Activated T-cell treated with anti-CD3 and anti-CD28 coated beads, Interleukin-2, amount 50 U/mL, for 24 hours (primary cell): ENCODE measurements at regions not wholly inside any gene's neighbourhood (a gene's known extent, or its start where the extent isn't known, plus 50 kb on each side); places are given as distances from the start of the nearest gene placed in this dataset.

ENCODE experiments used
- DNase-seq: peaks from one replicate; pipeline ENCODE4 v3.0.0-alpha.2; 2020
- H3K27ac Mint-ChIP-seq: 2 replicates; pipeline ENCODE4 v1.8.0; 2020; ENCODE audit warnings: mild to moderate bottlenecking, mixed read lengths
- H3K27me3 Mint-ChIP-seq: 2 replicates; pipeline ENCODE4 v1.8.0; 2020; ENCODE audit warnings: mixed read lengths
- H3K36me3 Mint-ChIP-seq: 2 replicates; pipeline ENCODE4 v1.8.0; 2020; ENCODE audit warnings: low read depth, mixed read lengths
- H3K4me1 Mint-ChIP-seq: 2 replicates; pipeline ENCODE4 v1.8.0; 2020; ENCODE audit warnings: low read depth, mixed read lengths
- H3K4me3 Mint-ChIP-seq: 2 replicates; pipeline ENCODE4 v1.8.0; 2020; ENCODE audit warnings: mild to moderate bottlenecking, moderate library complexity, mixed read lengths
- H3K9me3 Mint-ChIP-seq: 2 replicates; pipeline ENCODE4 v1.8.0; 2020; ENCODE audit warnings: mixed read lengths

GRCh38 chr15:72919936-72920465, 132.3 kb upstream of the NEO1 start:
- no peaks in the 10 kb centered on the region for H3K36me3 Mint-ChIP-seq
- no peaks in the 10 kb centered on the region for H3K9me3 Mint-ChIP-seq
- no peak overlapping the region for H3K27ac Mint-ChIP-seq

GRCh38 chr15:72916897-72917296, 133.3 kb upstream of the ADPGK start:
- H3K36me3 Mint-ChIP-seq = no peaks in the 10 kb centered on the region
- peaks cover 2% of the 10 kb centered on the region for H3K27me3 Mint-ChIP-seq
- H3K4me3 Mint-ChIP-seq = no peak overlapping the region
- H3K27ac Mint-ChIP-seq = no peak overlapping the region
- no peaks in the 10 kb centered on the region for H3K4me1 Mint-ChIP-seq
- H3K9me3 Mint-ChIP-seq = no peaks in the 10 kb centered on the region
- DNase-seq = no peak

More at GRCh38 chr15:72919936-72920465, 132.3 kb upstream of the NEO1 start:
- Mint-ChIP-seq H3K27me3 (peaks cover 5% of the 10 kb centered on the region), H3K4me3 (no peak overlapping the region), H3K4me1 (no peaks in the 10 kb centered on the region)
- DNase-seq = no peak

DNA sequence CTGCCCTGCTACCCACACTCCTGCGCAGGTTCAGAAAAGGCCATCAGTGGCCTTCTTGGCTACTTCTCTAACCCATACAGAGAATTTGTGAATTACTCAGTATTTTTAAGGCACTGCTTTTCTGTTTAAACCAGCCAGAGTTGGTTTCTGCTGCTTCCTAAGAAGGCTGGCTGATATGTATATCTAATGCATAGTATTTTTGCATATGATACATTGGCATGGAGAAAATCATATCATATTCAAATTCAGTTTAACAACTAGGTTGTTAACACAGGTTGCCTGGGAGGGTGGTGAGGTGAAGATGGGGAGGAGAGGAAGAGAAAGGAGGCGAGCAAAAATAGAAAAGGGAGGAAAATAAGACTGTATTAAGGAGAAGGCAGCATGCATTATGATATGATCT, 132.8 kb upstream of the ADPGK start:
- H3K36me3 Mint-ChIP-seq = no peaks in the 10 kb centered on the region
- H3K9me3 Mint-ChIP-seq = no peaks in the 10 kb centered on the region
- H3K27ac Mint-ChIP-seq = no peak overlapping the region
- H3K27me3 Mint-ChIP-seq = peaks cover 4% of the 10 kb centered on the region
- no peak overlapping the region for H3K4me3 Mint-ChIP-seq
- no peak for DNase-seq
- H3K4me1 Mint-ChIP-seq = no peaks in the 10 kb centered on the region

DNA sequence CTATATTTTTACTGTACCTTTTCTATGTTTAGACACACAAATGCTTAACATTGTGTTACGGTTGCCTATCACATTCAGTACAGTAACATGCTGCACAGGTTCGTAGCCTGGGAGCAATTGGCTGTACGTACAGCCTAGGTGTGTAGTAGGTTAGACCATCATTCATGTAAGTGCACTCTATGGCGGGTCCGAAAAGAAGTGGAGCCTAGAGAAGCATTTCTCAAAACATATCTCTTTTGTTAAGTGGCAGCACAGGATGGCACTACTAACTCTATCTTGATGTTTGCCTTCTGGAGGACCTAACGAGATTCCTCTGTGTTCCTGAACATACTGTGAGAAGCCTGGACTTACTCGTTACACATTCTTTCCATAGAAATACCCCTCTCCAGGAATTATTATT, 132.3 kb upstream of the ADPGK start:
- DNase-seq = no peak

DNA sequence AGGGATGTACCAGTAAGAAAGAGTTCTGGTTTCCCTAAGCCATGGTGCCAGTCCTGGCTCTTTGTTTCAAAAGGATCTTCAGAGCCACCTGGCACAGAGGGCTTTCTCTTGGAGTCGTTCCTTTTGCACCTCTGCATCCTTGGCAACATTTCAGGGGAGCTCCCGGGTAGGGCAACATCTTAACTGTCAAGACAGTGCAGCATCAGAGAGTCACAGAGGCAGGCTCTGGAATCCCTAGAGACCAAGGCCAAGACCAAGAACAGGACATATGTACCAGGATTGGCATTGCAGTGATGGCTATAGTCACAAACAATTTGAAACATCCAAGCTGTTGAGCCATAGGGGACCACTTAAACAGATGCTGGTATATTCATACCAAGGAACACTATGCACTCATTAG, 129.4 kb upstream of the ADPGK start:
- Mint-ChIP-seq H3K9me3 (no peaks in the 10 kb centered on the region), H3K27me3 (peaks cover 7% of the 10 kb centered on the region), H3K4me1 (no peaks in the 10 kb centered on the region), H3K4me3 (no peak overlapping the region), H3K36me3 (no peaks in the 10 kb centered on the region), H3K27ac (no peak overlapping the region)
- DNase-seq = no peak

More for the DNA sequence above, 132.3 kb upstream of the ADPGK start:
- Mint-ChIP-seq H3K4me3 (no peak overlapping the region), H3K27me3 (peaks cover 4% of the 10 kb centered on the region), H3K4me1 (no peaks in the 10 kb centered on the region), H3K9me3 (no peaks in the 10 kb centered on the region), H3K27ac (no peak overlapping the region), H3K36me3 (no peaks in the 10 kb centered on the region)

DNA sequence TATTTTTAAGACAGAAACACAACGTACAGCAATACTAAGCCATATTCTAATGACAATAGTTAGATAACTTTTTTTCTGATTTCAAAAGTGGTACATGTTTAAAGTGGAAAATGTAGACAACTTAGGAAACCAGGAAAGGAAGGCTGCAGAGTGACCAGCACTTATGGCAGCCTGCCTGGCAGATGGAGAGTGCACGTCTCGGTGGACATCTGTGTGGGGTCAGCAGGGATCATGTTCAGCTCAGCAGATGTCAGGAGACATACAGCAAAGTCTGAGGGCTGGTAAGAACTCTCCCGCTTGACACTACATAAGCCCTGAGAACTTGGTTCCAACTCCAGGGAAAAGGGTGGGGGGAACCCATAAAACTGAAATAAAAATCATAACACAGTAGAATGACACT, 128.6 kb upstream of the ADPGK start:
- H3K27ac Mint-ChIP-seq = no peak overlapping the region
- no peaks in the 10 kb centered on the region for H3K9me3 Mint-ChIP-seq
- H3K36me3 Mint-ChIP-seq = no peaks in the 10 kb centered on the region
- H3K4me3 Mint-ChIP-seq = no peak overlapping the region
- H3K4me1 Mint-ChIP-seq = no peaks in the 10 kb centered on the region
- no peak for DNase-seq
- peaks cover 7% of the 10 kb centered on the region for H3K27me3 Mint-ChIP-seq

DNA sequence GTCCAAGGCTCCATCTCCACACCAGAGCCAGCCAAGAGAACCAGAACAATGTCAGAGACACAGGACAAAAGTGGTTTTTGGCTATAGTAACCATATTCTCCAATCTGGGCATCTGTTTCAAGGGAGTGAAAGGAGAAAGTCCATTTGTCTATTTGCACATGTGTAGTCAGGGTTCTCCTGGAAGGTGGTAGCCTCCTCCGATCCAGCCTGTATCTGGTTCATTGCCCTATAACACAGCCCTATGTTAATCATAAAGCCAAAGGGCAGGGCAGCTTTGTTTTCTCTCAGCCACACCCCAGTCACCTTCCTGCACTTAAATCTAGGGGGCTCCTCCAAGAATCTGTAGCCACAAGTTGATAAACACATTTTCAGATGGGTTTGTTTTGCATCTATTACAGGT, 128.1 kb upstream of the ADPGK start:
- Mint-ChIP-seq H3K4me3 (no peak overlapping the region), H3K36me3 (no peaks in the 10 kb centered on the region), H3K27me3 (peaks cover 7% of the 10 kb centered on the region), H3K9me3 (no peaks in the 10 kb centered on the region), H3K27ac (no peak overlapping the region), H3K4me1 (no peaks in the 10 kb centered on the region)
- DNase-seq = no peak

DNA sequence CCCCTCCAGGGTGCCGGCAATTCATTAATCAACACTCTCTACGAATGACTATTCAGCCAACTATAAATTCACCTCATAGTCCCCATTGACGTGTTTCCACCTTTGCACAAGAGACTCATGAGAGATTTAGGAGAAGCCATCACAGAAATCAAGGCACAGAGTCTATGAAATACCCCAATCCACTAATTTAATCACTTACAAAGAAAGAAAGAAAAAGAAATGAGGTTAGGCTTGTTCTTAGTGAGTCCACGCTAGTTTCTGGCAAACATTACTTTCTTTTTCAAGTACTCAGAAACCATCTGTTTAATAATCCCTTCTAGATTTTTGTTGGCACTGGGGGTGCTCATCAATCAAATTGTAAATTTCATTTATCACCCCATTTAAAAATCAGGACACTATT, 125.2 kb upstream of the ADPGK start:
- Mint-ChIP-seq H3K27me3 (peaks cover 11% of the 10 kb centered on the region), H3K4me3 (no peak overlapping the region), H3K4me1 (no peaks in the 10 kb centered on the region), H3K27ac (no peak overlapping the region), H3K9me3 (no peaks in the 10 kb centered on the region), H3K36me3 (no peaks in the 10 kb centered on the region)
- DNase-seq = no peak

DNA sequence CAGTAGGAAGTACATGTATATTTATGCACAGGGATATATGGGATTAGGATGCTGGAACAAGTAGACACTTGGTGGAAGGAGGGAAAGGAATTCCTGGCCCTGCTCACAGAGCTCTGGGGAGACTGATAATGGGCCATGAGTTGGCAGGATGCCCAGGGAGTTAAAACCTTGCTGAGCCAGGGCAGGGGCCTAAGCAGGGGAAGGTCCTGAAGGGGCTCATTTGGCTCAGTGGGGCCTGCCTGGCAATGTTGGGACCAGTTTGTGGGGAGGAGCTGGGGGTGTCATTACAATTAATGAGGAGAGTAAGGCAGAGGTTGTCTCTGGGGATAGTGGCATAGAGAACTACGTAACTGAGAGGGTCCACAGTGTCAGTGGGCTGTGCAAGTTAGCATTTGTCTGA, 124.2 kb upstream of the ADPGK start:
- Mint-ChIP-seq H3K9me3 (no peaks in the 10 kb centered on the region), H3K4me3 (no peak overlapping the region)

DNA sequence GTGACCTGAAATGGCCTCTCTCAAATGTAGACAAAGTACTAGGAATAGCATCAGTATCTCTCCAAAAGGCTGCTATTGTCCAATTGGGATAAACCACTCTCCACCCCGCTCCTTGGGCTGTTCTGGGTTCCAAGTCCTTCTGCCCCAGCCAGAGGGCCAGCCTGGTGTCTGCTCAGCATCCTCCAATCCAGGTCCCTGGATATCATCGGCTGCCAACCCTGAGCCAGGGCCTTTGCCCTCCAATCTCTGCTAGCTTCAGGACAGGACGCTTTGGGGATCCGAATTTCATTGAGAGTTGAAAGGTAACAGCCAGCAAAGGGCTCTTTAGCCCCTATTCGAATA, 119.3 kb upstream of the ADPGK start:
- Mint-ChIP-seq H3K4me1 (no peaks in the 10 kb centered on the region), H3K27ac (no peak overlapping the region), H3K4me3 (no peak overlapping the region), H3K27me3 (peaks cover 51% of the 10 kb centered on the region), H3K9me3 (no peaks in the 10 kb centered on the region), H3K36me3 (no peaks in the 10 kb centered on the region)
- DNase-seq = no peak

More for the DNA sequence above, 124.2 kb upstream of the ADPGK start:
- DNase-seq = no peak
- Mint-ChIP-seq H3K27ac (no peak overlapping the region), H3K36me3 (no peaks in the 10 kb centered on the region), H3K27me3 (peaks cover 18% of the 10 kb centered on the region), H3K4me1 (no peaks in the 10 kb centered on the region)

GRCh38 chr15:72902245-72902918, 118.8 kb upstream of the ADPGK start:
- Mint-ChIP-seq H3K4me1 (no peaks in the 10 kb centered on the region), H3K27me3 (peaks cover 56% of the 10 kb centered on the region), H3K27ac (no peak overlapping the region), H3K9me3 (no peaks in the 10 kb centered on the region), H3K36me3 (no peaks in the 10 kb centered on the region), H3K4me3 (no peak overlapping the region)
- no peak for DNase-seq

DNA sequence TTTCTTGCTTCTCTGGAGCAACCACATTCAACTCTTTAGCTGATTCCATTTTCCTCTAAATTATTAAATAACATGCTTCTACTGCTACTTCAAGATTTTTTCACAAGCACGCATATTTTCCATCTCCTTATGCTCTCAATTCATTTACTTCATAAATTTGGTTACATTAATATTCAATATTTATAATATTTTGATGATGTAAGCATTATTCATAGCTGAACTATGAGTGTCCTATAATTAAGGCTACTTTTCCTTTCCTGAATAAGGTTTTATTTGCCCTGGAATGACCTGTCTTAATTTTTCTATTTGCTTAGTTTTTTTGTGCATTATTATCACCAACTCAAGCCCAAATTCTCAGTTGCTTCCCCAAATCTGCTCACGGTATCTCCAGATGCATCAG, 109.4 kb upstream of the ADPGK start:
- Mint-ChIP-seq H3K27me3 (peaks cover 43% of the 10 kb centered on the region), H3K4me3 (no peak overlapping the region), H3K36me3 (no peaks in the 10 kb centered on the region), H3K4me1 (no peaks in the 10 kb centered on the region), H3K27ac (no peak overlapping the region), H3K9me3 (no peaks in the 10 kb centered on the region)
- DNase-seq = no peak

DNA sequence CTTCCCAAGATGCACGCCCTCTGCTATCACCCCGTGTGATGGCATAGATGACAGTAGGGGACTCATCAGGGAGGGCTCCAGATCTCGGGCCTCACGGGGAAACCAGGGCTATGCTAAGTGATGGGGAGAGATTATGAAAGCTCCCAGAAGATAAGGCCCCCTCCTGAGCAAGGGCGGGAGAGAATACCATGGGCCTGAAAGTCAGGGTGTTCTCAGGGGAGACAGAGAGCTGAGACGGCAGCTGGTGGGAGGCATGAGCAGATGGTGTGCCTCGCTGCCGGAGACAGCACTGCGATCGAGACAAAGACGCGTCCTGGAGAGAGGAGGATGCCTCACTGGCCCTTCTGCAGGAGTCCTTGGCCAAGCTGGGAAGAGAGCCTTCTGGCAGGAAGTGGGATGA, 106.5 kb upstream of the ADPGK start:
- Mint-ChIP-seq H3K4me3 (no peak overlapping the region), H3K4me1 (no peaks in the 10 kb centered on the region), H3K36me3 (no peaks in the 10 kb centered on the region), H3K27ac (no peak overlapping the region), H3K9me3 (no peaks in the 10 kb centered on the region), H3K27me3 (peaks cover 24% of the 10 kb centered on the region)
- DNase-seq = no peak

DNA sequence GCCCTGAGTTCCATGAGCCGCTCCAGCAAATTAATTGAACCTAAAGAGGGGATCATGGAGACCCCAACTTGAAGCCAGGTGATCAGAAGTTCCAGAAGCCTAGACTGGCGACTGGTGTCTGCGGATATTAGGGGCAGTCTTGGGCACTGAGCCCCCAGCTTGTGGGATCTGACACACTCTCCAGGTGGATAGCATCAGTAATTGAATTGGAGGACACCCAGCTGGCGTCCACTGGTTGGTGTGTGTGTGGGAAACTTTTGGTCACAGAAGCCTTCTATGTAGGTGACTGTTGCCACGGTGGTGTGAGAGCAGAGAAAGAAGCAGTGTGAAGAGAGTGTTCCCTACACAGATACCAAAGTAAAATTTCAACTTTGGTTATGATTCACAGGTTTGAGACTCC, 106.0 kb upstream of the ADPGK start:
- Mint-ChIP-seq H3K9me3 (no peaks in the 10 kb centered on the region), H3K36me3 (no peaks in the 10 kb centered on the region), H3K4me3 (no peak overlapping the region), H3K27ac (no peak overlapping the region), H3K4me1 (no peaks in the 10 kb centered on the region), H3K27me3 (peaks cover 24% of the 10 kb centered on the region)
- no peak for DNase-seq

DNA sequence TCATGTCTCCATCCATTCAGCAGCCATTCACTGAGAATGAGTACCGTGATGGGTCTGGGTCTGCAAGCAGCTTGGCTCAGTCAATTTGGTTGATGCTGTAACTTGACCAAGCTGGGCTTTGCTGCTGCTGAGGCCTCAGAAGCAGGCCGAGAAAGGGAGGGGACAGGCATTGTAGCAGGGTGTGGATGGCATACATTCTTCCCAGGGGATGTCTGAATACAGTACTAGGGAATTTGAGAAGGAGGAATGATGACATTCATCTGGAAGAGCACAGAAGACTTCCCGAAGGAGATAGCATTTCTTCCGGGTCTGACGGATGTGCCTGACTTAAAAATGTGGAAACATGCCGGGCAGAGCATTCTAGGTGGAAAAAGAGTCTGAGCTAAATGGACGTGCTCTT, 105.3 kb upstream of the ADPGK start:
- H3K4me1 Mint-ChIP-seq = no peaks in the 10 kb centered on the region
- no peak overlapping the region for H3K4me3 Mint-ChIP-seq
- no peak overlapping the region for H3K27ac Mint-ChIP-seq
- H3K9me3 Mint-ChIP-seq = no peaks in the 10 kb centered on the region
- H3K36me3 Mint-ChIP-seq = no peaks in the 10 kb centered on the region
- peaks cover 22% of the 10 kb centered on the region for H3K27me3 Mint-ChIP-seq
- no peak for DNase-seq

GRCh38 chr15:72888211-72888610, 104.7 kb upstream of the ADPGK start:
- DNase-seq = no peak
- H3K4me3 Mint-ChIP-seq = no peak overlapping the region
- no peaks in the 10 kb centered on the region for H3K36me3 Mint-ChIP-seq
- no peaks in the 10 kb centered on the region for H3K4me1 Mint-ChIP-seq
- no peak overlapping the region for H3K27ac Mint-ChIP-seq
- H3K27me3 Mint-ChIP-seq = peaks cover 19% of the 10 kb centered on the region
- H3K9me3 Mint-ChIP-seq = peaks cover 3% of the 10 kb centered on the region
